Thoracic aorta (tissue), 2 donors: ENCODE measurements at regions not wholly inside any gene's neighbourhood (a gene's known extent, or its start where the extent isn't known, plus 50 kb on each side); places are given as distances from the start of the nearest gene placed in this dataset.

Experiments used
- ATAC-seq: fragments of 150-250 bp; one replicate; pipeline ENCODE4 v1.8.0; 2017; ENCODE audit warnings: low read depth; ENCODE audit not compliant: insufficient number of reproducible peaks, low FRiP score
- DNase-seq: peaks from one replicate; pipeline ENCODE4 v3.0.0-alpha.2; 2020; ENCODE audit warnings: low spot score
- H3K27ac ChIP-seq, 2 donors: fragments of 200-600 bp; sonication (generic); 1 replicate in 1 of 2; 2 replicates in 1 of 2; pipeline ENCODE4 v1.5.1; 2016; ENCODE audit warnings: mild to moderate bottlenecking in 2 of 2, moderate library complexity in 2 of 2
- H3K27me3 ChIP-seq: fragments of 200-600 bp; sonication (generic); replicated peaks from 2 replicates; pipeline ENCODE4 v1.6.0; 2016; ENCODE audit warnings: mild to moderate bottlenecking; ENCODE audit not compliant: insufficient read depth
- H3K36me3 ChIP-seq: fragments of 200-600 bp; sonication (generic); one replicate; pipeline ENCODE4 v1.5.1; 2016
- H3K4me1 ChIP-seq, 2 donors: fragments of 200-600 bp; sonication (generic); 1 replicate in 1 of 2; 2 replicates in 1 of 2; pipeline versions ENCODE4 v1.5.1 to v1.6.0; 2016; ENCODE audit warnings: low read depth in 2 of 2, mild to moderate bottlenecking in 1 of 2; ENCODE audit not compliant: control insufficient read depth in 1 of 2
- H3K4me3 ChIP-seq: fragments of 200-600 bp; sonication (generic); 2 replicates; pipeline ENCODE4 v1.5.1; 2016; ENCODE audit warnings: mild to moderate bottlenecking
- H3K9me3 ChIP-seq: fragments of 200-600 bp; sonication (generic); 2 replicates; pipeline ENCODE4 v1.5.1; 2016
- CTCF ChIP-seq: fragments of 200-600 bp; sonication (generic); IDR thresholded peaks from one replicate; pipeline ENCODE4 v1.5.1; 2019; ENCODE audit warnings: antibody characterized with exemption

GRCh38 chr6:90350689-90351554 is 54.3 kb upstream of the BACH2 start:
- no peaks in the 10 kb centered on the region for H3K27me3 ChIP-seq
- no peak for TF ChIP-seq CTCF
- H3K9me3 ChIP-seq, result no peaks in the 10 kb centered on the region
- ATAC-seq (no peak), DNase-seq (no peak)
- no peaks in the 10 kb centered on the region for H3K4me1 ChIP-seq
- H3K4me3 ChIP-seq, result no peak overlapping the region
- H3K27ac ChIP-seq, result no peak overlapping the region
- no peaks in the 10 kb centered on the region for H3K36me3 ChIP-seq

GRCh38 chr6:90347411-90347851 is 50.8 kb upstream of the BACH2 start:
- no peak for ATAC-seq
- no peaks in the 10 kb centered on the region for H3K36me3 ChIP-seq
- no peaks in the 10 kb centered on the region for H3K4me1 ChIP-seq
- no peaks in the 10 kb centered on the region for H3K9me3 ChIP-seq
- no peak for TF ChIP-seq CTCF
- DNase-seq, result no peak
- H3K4me3 ChIP-seq, result no peak overlapping the region
- H3K27me3 ChIP-seq, result no peaks in the 10 kb centered on the region
- H3K27ac ChIP-seq, result no peak overlapping the region

- Histone ChIP-seq H3K36me3 (no peaks in the 10 kb centered on the region), H3K9me3 (no peaks in the 10 kb centered on the region), H3K4me3 (no peak overlapping the region), H3K27me3 (no peaks in the 10 kb centered on the region), H3K4me1 (no peaks in the 10 kb centered on the region), H3K27ac (no peak overlapping the region)
- ATAC-seq (no peak), DNase-seq (no peak)
- TF ChIP-seq CTCF, result no peak
Measured at GRCh38 chr6:90346729-90347128, 50.1 kb upstream of the BACH2 start.
